ENCODE measurements at regions not wholly inside any gene's neighbourhood (a gene's known extent, or its start where the extent isn't known, plus 50 kb on each side); places are given as distances from the start of the nearest gene placed in this dataset.

DNA sequence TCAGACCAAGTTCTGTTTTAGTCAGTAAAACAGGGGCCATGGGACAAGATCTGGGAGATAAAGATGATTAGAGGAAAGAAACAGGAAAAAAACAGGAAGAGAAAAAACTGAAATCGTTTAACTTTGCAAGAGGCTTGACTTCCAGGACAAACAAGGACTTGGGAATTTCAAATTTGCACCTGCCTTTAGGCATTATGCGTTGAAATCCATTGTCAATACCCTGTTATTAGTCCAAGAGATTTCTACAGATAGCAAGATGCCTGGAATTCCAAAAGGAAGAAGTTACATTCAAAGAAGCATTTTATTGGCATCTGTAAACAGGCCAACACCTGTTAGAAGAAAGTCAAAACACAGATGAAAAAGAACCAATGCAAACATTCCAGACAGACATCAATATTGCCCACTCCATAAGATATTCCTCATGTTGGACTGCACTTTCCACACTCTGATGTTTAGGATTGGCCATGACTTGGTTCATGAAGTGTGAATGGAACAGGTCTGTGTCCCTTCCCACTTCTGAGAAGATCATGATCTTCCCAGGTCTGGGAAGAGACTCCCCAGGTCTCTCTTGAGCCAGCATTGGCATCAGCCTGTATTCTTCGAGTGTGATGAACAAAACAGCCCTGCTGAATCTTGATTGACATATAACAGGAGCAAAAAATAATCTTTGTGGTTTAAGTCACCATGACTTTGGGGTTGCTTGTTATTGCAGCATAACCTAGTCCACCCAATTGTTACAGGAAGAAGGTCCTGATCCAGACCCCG lies 181.4 kb upstream of the FN1 start (continued):
- TF ChIP-seq ZNF512B (CRISPR knock-in tag; IDR thresholded peaks at IDR 0.05; ENCODE audit: borderline replicate concordance): no peak
- peak; percentile 84 for TF ChIP-seq ZNF18 (CRISPR knock-in tag; IDR thresholded peaks at IDR 0.05; ENCODE audit: insufficient replicate concordance)
- TF ChIP-seq RFX3 (CRISPR knock-in tag; IDR thresholded peaks at IDR 0.05): no peak
- TF ChIP-seq IKZF1 (IDR thresholded peaks at IDR 0.05): no peak
- no peak for TF ChIP-seq SOX6 (IDR thresholded peaks at IDR 0.05)
- peak; percentile 99 for TF ChIP-seq SOX6 (CRISPR knock-in tag; IDR thresholded peaks at IDR 0.05)
- TF ChIP-seq ZBTB43 (CRISPR knock-in tag; conservative IDR thresholded peaks at IDR 0.05): peak; percentile 84
- TF ChIP-seq, protein P1, sequence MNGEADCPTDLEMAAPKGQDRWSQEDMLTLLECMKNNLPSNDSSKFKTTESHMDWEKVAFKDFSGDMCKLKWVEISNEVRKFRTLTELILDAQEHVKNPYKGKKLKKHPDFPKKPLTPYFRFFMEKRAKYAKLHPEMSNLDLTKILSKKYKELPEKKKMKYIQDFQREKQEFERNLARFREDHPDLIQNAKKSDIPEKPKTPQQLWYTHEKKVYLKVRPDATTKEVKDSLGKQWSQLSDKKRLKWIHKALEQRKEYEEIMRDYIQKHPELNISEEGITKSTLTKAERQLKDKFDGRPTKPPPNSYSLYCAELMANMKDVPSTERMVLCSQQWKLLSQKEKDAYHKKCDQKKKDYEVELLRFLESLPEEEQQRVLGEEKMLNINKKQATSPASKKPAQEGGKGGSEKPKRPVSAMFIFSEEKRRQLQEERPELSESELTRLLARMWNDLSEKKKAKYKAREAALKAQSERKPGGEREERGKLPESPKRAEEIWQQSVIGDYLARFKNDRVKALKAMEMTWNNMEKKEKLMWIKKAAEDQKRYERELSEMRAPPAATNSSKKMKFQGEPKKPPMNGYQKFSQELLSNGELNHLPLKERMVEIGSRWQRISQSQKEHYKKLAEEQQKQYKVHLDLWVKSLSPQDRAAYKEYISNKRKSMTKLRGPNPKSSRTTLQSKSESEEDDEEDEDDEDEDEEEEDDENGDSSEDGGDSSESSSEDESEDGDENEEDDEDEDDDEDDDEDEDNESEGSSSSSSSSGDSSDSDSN (CRISPR knock-in tag; IDR thresholded peaks at IDR 0.05): 0 out of 2 replicates have a peak, but pooled peaks have one; percentile 39
- TF ChIP-seq, protein P2, sequence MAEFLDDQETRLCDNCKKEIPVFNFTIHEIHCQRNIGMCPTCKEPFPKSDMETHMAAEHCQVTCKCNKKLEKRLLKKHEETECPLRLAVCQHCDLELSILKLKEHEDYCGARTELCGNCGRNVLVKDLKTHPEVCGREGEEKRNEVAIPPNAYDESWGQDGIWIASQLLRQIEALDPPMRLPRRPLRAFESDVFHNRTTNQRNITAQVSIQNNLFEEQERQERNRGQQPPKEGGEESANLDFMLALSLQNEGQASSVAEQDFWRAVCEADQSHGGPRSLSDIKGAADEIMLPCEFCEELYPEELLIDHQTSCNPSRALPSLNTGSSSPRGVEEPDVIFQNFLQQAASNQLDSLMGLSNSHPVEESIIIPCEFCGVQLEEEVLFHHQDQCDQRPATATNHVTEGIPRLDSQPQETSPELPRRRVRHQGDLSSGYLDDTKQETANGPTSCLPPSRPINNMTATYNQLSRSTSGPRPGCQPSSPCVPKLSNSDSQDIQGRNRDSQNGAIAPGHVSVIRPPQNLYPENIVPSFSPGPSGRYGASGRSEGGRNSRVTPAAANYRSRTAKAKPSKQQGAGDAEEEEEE (CRISPR knock-in tag; IDR thresholded peaks at IDR 0.05; ENCODE audit: borderline replicate concordance): peak; percentile 67; the same call in 1 of the 2 replicates
- peak; percentile 100 for TF ChIP-seq STAT6 (CRISPR knock-in tag; IDR thresholded peaks at IDR 0.05; ENCODE audit: borderline replicate concordance)
- TF ChIP-seq, protein P3, sequence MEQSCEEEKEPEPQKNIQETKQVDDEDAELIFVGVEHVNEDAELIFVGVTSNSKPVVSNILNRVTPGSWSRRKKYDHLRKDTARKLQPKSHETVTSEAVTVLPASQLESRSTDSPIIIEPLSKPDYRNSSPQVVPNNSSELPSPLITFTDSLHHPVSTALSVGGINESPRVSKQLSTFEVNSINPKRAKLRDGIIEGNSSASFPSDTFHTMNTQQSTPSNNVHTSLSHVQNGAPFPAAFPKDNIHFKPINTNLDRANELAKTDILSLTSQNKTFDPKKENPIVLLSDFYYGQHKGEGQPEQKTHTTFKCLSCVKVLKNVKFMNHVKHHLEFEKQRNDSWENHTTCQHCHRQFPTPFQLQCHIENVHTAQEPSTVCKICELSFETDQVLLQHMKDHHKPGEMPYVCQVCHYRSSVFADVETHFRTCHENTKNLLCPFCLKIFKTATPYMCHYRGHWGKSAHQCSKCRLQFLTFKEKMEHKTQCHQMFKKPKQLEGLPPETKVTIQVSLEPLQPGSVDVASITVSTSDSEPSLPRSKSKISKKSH (CRISPR knock-in tag; IDR thresholded peaks at IDR 0.05; ENCODE audit: borderline replicate concordance): no peak
- no peak; the same call in 1 of the 2 replicates for TF ChIP-seq DNMT3B (CRISPR knock-in tag; conservative IDR thresholded peaks at IDR 0.05)
- TF ChIP-seq TBL1XR1 (IDR thresholded peaks at IDR 0.05; ENCODE audit: borderline replicate concordance, low read length, partially characterized antibody): peak; percentile 71

All from HepG2 (cell line).